GM18870 (cell line): ENCODE measurements at regions not wholly inside any gene's neighbourhood (a gene's known extent, or its start where the extent isn't known, plus 50 kb on each side); places are given as distances from the start of the nearest gene placed in this dataset.

Source experiments
- ATAC-seq: cut with Tn5 transposase; IDR thresholded peaks from one replicate; pipeline ENCODE4 v1.9.1; 2021; ENCODE audit warnings: moderate library complexity; ENCODE audit not compliant: unreplicated experiment

DNA sequence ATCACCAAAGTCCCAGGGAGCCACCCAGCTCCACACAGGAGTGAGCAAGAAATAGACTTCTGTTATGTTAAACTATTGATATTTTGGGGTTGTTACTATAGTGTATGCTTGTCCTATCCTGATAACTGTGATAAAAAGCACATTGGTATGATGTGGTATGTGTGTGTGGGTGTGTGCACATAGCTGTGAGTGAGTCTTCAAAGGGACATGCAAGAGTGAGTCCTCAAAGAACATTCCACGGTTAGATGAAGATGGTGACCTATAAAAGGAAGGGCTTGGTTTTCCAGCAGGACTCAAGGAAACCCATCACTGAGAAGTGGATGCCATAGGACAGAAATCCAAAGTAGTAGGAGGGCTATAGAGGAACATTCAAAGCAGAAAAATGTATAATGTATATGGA lies 342.9 kb downstream of the TSN start:
- no peak for ATAC-seq

DNA sequence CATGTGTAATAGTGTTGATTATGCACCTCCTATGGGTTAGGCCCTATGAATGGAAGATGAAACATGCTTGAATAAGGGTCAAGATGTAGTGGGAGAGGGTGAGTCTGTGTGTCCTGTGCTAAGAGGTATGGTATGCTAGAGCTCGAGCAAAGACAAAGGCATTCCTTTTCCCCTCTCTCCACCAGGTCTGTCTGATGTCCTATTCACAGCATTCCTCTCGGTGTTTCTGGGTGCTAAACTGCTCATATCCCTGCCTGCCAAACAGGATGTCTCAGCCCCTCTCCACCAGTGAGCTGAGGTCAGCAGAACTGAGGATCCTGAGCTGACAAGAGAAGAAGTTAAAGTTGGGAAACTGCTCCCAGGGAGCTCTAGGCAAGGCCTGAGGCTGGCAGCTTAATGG lies 344.9 kb downstream of the TSN start:
- no peak for ATAC-seq

- no peak for ATAC-seq
Observed at GRCh38 chr2:122100756-122101155, 345.3 kb downstream of the TSN start.

DNA sequence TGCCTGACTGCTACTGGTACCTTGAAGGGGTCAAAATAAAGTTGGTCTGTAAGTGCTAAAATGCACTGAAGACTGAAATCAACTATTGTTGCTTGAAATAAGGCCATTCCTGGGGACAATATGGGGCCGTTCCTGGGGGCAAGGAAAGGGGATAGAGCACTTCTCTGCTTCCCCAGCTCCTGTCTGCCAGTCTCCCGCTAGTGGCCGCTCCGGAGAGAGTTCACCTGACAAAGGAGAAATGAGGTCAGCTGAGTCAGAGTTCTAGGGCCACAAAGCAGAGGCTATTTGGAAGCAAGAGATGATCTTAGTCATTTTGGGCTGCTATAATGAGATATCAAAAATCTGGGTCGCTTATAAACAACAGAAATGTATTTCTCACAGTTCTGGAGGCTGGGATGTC lies 345.9 kb downstream of the TSN start:
- ATAC-seq: no peak

- ATAC-seq: no peak
Observed at GRCh38 chr2:122105171-122105876, 349.9 kb downstream of the TSN start.

DNA sequence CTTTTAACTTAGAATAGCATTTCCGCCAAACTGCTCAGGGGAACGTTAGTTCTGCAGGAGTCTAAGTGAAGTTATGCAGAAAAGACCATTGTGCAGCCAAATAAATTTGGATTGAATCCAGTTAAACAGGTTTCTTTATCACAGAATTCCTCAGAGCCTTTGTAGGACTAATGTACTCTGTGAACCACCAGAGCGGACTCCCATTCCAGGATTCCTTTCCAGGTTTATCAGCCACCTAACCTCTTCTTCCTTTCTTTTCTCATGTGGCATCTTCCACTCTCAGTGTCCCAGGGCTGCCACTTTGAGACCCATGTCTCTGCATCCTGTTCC lies 350.4 kb downstream of the TSN start:
- no peak for ATAC-seq

GRCh38 chr2:122108186-122108585 lies 352.7 kb downstream of the TSN start:
- ATAC-seq: no peak

DNA sequence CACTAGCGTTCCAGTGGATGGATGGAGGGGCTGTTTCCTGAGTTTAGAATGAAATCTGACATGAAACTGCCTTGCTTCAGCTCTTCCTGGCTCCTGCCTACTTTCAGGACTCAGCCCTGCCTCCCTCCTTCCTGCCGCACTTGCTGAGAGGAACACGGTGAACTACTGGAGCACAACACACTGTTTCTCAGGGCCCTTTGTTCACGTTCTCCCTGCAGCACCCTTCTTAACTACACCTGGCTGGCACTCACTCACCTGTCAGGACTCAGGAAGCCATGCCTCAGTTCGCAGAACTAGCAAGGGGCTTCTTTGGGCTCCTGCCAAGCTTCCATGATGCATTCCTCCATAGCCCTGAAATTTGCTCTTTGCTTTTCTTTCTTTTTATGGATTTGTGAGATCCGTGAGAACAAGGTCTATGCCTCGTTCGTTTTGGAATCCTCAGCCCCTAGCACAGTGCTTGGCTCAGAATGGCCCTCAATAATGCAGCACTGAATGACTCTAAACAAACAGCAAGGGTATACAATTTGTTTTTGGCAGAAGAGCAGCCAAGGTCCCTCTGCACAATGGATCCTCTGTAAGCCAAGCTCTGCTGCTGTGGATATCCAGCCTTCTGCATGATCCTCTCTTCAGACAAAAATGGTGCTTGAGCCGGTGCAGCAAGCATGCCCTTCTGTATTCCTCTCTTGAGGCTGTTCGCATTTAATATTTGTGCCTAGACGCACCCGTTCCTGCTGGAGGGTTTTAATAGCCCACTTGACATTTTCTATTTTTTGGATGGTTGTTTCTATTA lies 357.0 kb downstream of the TSN start:
- ATAC-seq: no peak

- no peak for ATAC-seq
Observed at GRCh38 chr2:122114421-122114820, 359.0 kb downstream of the TSN start.

DNA sequence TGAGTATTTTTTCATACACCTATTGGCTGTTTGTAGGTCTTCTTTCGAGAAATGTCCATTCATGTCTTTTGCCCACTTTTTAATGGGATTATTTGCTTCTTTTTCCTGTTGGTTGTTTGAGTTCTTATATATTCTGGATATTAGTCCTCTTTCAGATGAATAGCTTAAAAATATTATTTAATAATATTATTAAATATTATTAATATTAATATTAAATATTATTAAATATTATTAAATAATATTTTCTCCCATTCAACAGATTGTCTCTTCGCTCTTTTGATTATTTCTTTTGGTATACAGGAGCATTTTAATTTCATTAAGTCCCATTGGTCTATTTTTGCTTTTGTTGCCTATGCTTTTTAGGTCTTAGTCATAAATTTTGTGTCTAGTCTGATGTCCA lies 361.9 kb downstream of the TSN start:
- no peak for ATAC-seq

DNA sequence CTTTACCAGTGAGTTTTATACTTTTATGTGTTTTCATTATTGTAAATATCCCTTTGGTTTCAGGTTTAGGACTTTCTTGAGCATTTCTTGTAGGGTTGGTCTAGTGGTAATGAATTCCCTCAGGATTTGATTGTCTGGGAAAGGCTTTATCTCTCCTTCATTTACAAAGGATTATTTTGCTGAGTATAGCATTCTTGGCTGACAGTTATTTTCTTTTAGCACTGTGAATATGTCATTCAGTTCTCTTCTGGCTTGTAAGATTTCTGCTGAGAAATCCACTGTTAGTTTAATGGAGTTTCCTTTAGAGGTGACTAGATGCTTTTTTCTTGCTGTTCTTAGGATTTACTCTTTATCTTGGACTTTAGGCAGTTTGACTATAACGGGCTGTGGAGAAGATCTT lies 373.9 kb downstream of the TSN start:
- ATAC-seq: no peak

- ATAC-seq: no peak
Observed at GRCh38 chr2:122132147-122132691, 376.8 kb downstream of the TSN start.

GRCh38 chr2:122135021-122135937 lies 379.8 kb downstream of the TSN start:
- no peak for ATAC-seq

- no peak for ATAC-seq
Observed at GRCh38 chr2:122136056-122136455, 380.6 kb downstream of the TSN start.

DNA sequence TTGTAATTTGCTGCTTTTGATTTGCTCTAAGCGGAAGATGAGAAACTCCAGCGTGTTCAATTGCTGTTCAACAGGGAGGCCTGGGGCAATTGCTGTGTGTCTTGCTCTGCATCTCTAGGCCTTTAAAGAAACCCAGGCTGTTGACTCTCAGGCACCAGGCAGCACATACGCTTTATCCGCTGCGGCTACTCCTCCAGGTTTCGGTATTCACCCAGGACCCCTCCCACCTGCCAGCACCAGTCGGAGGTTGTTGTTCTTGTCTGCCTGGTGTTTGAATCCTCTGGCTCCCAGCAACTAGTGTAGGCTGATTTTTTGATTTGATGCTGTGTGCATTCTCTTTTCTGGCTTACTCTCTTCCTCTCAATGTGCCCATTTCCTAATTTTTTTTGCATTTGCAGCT lies 383.1 kb downstream of the TSN start:
- ATAC-seq: no peak

DNA sequence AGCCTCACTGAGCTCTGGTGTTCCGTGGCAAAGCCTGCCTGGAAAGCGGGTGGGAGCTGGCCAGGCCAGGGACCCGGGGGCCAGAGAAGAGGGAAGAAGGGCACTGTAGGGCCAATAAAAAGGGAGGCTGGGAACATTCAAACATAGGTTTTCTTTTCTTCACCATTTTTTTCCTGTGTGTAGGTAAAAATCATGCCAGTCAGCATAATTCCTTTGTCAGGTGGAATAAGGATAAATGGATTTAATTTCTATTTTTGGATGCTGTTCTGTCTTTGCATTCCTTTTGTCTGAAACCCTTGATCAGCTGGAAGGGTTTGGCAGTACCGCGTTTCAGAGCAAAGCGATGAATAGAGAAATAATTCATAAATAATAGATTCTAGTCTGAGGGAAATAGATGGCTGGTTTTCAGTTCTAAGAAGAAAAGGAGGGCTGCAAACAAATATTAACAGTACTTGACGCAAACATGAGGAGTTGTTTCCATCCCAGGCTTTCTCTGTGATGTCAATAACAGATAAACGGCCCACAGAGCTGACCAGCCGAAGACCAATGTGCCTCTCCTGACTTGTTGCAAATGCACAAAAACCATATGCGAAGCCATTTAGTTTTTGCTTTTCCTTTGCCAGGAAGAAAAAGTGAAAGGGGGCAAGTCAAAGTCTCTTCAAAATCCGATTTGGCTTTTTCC lies 384.4 kb downstream of the TSN start:
- ATAC-seq: no peak

DNA sequence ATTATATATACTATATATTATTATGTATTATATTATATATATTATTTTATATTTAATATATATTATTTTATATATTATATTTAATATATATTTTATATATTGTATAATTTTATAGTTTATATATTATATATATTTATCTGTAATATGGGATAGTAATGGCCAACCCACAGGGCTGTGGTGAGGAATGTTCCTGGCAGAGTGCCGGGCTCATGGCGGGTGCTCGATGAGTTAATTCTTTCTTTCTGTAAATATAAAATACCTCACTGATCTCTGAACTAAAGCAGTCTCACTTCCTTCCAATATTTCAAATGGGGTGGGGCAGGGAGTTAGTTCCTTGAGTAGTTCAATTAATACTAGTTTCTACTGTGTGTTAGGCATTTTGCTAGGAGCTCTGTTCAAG lies 389.4 kb downstream of the TSN start:
- ATAC-seq: no peak

GRCh38 chr2:122145856-122146255 lies 390.4 kb downstream of the TSN start:
- ATAC-seq: no peak

- no peak for ATAC-seq
Observed at GRCh38 chr2:122148128-122148767, 392.8 kb downstream of the TSN start.

- no peak for ATAC-seq
Observed at GRCh38 chr2:122150524-122151280, 395.3 kb downstream of the TSN start.
